Fibroblast of pulmonary artery (primary cell): ENCODE measurements at regions not wholly inside any gene's neighbourhood (a gene's known extent, or its start where the extent isn't known, plus 50 kb on each side); places are given as distances from the start of the nearest gene placed in this dataset.
"Not testable (repeated sequence)": the region's sequence is repeated elsewhere in the genome, so short reads cannot be mapped to it uniquely, and the experiment has no call there.

Source experiments
- DNase-seq: peaks from one replicate; pipeline ENCODE4 v3.0.0-alpha.2; 2010; ENCODE audit warnings: low read depth
- H3K4me3 ChIP-seq: replicated peaks from 2 replicates; pipeline ENCODE4 v1.5.1; 2011; ENCODE audit warnings: low read depth, mild to moderate bottlenecking, control low read depth, low read length, moderate library complexity
- TF ChIP-seq, protein P1 (sequence below): IDR thresholded peaks from 2 replicates; pipeline ENCODE4 v1.5.1; 2011; ENCODE audit warnings: mild to moderate bottlenecking, control low read depth, low read length, inconsistent platforms; ENCODE audit errors: missing control alignments

DNA sequence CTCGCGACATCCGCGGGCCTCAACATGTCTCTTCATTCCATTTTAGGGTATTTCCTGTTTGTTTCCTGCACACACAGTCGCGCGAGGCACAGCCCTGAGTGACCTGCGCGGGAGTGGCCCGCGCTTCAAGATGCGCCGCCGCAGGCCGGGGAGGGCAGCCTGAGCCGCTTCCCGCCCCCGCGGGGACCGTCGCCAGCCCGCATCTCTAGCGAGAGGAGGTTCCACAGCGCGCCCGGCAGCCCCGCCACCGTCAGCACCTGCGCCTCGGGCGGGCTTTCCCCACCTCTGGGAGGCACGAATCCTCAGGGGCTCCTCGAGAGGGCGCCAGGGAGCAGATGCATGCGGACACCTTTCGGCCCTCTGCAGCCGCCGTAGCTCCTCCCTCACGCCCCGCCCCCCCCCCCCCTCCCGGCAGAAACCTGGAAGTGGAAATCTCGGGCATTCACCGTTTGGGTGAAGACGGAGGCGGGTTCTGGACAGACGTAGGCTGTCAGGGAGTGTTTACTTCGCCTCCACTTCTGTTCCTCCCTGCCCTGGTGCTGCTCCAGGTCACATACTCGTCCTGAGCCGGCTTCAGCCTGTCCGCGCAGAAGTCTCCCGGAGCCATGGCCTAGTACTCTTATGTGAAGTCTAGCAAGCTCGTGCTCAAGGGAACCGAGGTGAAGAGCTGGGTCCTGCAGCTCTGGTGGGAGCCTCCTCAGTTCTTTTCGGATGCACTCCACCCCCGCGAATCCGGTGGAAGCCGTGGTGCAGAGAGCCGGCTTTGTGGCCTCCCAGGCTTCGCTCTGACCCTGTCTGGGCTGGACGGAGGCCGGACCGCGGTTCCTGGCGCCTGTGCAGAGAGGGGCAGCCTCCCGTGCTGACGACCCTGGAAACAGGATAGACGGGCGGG is 880.5 kb upstream of the DEFB115 start:
- DNase-seq = peak; percentile 86
- TF ChIP-seq, protein P1, sequence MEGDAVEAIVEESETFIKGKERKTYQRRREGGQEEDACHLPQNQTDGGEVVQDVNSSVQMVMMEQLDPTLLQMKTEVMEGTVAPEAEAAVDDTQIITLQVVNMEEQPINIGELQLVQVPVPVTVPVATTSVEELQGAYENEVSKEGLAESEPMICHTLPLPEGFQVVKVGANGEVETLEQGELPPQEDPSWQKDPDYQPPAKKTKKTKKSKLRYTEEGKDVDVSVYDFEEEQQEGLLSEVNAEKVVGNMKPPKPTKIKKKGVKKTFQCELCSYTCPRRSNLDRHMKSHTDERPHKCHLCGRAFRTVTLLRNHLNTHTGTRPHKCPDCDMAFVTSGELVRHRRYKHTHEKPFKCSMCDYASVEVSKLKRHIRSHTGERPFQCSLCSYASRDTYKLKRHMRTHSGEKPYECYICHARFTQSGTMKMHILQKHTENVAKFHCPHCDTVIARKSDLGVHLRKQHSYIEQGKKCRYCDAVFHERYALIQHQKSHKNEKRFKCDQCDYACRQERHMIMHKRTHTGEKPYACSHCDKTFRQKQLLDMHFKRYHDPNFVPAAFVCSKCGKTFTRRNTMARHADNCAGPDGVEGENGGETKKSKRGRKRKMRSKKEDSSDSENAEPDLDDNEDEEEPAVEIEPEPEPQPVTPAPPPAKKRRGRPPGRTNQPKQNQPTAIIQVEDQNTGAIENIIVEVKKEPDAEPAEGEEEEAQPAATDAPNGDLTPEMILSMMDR = peak; percentile 44
- H3K4me3 ChIP-seq = peak overlapping the region; percentile 65

DNA sequence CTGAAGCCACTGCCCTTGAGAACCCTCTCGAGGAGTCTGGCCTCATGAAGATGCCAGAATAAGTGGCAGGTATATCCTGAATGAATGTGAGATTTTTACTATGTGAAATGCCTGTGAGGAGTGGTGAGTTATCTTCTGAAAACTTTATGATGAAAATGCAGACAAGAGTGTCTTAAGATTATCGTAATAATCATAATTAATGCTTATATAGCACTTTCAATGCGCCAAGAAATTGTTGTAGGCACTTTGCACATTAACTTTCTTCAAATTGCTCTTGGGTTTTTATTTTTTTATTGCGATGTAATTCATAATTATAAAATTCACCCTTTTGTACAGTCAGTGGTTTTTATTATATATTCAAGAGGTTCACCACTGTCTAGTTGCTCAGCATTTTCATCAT is 879.1 kb upstream of the DEFB115 start:
- DNase-seq = not testable (repeated sequence)
- H3K4me3 ChIP-seq = peak overlapping the region; percentile 65

DNA sequence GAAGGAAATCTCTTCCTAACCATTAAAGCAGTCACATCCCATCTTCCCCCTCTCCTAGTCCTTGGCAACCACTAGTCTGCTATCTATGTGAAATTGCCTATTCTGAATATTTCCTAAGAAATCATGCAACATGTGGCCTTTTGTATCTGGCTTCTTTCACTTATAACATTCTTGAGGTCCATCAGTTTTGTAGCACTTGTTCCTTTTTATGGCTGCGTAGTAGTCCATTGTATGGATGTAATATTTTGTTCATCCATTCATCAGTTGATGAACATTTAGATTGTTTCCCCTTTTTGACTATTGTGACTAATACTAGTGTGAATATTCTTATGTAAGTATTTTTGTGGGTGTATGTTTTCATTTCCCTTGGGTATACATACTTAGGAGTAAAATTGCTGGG is 878.7 kb upstream of the DEFB115 start:
- not testable (repeated sequence) for DNase-seq, H3K4me3 ChIP-seq

DNA sequence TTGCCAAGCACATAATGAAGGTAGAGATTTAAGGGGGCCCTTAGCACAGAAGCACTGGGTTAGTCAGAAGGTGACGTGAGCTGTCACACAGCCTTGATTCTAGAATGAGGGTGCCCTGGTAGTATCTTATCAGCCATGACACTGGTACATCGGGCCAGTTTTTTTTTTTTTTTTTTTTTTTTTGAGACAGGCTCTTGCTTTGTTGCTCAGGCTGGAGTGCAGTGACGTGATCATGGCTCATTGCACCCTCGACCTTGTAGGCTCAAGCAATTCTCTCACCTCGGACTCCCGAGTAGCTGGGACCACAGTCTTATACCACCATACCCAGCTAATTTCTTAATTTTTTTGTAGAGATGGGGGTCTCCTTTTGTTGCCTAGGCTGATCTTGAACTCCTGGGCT is 872.6 kb upstream of the DEFB115 start:
- not testable (repeated sequence) for DNase-seq, H3K4me3 ChIP-seq

DNA sequence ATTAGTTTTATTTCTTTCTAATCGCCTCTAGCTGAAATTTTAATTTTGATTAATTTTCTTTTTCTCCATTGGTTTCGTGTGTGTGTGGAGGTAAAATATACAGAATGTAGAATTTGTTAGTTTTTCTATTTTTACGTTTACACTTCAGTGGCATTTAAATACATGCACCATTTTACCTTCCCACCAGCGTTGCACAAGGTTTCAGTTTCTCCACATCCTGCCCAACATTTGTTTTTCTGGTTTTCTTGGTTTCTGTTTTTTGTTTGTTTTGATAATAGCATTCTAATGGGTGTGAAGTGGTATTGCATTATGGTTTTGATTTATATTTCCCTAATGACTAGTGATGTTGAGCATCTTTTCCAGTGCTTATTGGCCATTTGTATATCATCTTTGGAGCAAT is 871.4 kb upstream of the DEFB115 start:
- not testable (repeated sequence) for H3K4me3 ChIP-seq, DNase-seq

DNA sequence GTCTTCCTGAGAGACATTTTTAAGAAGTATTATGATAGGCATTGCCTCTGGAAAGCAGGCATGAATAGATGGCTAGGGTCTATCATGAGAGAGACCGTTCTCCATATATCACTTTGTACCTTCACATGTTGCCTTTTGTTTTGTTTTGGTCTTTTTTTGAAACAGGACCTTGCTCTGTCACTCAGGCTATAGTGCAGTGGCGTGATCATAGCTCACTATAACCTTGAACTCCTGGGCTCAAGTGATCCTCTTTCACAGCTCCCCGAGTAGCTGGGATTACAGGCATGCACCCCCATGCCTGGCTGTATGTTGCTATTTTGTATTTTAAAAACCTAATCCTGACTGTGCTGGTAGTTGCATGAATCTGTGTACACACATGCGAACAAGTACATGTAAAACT is 869.6 kb upstream of the DEFB115 start:
- H3K4me3 ChIP-seq = not testable (repeated sequence)

DNA sequence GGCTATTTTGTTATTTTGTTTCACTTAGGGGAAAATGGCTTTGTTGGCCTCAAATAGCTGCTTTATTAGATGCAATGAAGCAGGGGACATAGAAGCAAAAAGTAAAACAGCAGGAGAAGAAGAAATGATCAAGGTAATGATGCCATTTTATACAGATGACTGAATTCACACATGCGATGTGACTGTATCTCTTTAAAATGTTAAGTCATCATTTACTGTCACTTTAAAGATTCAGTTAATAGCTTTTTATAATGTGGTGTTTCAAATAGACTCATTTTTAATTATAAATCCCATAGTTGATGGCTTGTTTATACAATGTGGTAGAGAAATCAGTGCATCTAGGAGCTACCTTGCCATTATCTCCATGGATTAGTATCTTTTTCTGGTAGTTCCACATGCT is 863.9 kb upstream of the DEFB115 start:
- H3K4me3 ChIP-seq, DNase-seq: not testable (repeated sequence)

More for the DNA sequence above, 869.6 kb upstream of the DEFB115 start:
- not testable (repeated sequence) for DNase-seq

DNA sequence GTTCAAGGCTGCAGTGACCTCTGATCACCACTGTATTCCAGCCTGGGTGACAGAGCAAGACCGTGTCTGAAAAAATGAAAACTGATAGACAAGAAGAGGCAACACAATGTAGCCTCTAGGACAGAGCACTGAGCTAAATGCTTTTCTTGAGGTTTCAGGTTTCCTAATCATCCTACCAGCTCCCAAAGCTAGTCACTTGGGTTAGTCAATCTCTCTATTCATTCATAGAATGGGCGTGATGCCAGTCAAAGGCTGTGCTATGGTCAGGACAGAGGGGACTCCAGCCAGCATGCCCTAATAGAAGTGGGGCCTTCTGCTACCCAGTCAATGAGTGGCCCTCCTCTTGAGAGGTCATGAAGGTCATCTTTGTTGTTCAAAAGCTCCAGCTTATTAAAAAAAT is 860.4 kb upstream of the DEFB115 start:
- DNase-seq, H3K4me3 ChIP-seq: not testable (repeated sequence)

DNA sequence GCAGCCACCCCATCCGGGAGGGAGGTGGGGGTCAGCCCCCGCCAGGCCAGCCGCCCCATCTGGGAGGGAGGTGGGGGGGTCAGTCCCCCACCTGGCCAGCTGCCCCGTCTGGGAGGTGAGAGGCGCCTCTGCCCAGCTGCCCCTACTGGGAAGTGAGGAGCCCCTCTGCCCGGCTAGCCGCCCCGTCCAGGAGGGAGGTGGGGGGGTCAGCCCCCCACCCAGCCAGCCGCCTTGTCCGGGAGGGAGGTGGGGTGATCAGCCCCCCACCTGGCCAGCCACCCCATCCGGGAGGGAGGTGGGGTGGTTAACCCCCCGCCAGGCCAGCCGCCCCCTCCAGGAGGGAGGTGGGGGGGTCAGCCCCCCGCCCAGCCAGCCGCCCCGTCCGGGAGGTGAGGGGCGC is 852.4 kb upstream of the DEFB115 start:
- not testable (repeated sequence) for H3K4me3 ChIP-seq, DNase-seq

DNA sequence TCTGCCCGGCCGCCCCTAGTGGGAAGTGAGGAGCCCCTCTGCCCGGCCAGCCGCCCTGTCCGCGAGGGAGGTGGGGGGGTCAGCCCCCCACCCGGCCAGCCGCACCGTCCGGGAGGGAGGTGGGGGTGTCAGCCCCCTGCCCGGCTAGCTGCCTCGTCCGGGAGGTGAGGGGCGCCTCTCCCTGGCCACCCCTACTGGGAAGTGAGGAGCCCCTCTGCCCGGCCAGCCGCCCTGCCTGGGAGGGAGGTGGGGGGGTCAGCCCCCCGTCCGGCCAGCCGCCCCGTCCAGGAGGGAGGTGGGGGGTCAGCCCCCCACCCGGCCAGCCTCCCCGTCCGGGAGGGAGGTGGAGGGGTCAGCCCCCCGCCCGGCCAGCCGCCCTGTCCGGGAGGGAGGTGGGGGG is 851.9 kb upstream of the DEFB115 start:
- not testable (repeated sequence) for H3K4me3 ChIP-seq, DNase-seq

DNA sequence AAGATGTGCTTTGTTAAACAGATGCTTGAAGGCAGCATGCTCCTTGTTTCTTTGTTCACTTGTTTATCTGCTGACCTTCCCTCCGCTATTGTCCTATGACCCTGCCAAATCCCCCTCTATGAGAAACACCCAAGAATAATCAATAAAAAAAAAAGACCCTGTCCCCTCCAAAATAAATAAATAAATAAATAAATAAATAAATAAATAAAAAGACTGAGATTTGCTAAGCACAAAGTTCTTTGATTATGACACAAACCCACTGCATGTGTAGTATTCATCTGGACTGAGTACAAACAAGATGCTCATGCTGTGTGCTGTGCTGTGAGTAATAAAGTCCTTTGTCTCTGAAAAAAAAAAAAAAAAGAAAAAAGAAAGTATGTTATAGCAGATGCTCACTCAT is 851.1 kb upstream of the DEFB115 start:
- DNase-seq, H3K4me3 ChIP-seq: not testable (repeated sequence)

DNA sequence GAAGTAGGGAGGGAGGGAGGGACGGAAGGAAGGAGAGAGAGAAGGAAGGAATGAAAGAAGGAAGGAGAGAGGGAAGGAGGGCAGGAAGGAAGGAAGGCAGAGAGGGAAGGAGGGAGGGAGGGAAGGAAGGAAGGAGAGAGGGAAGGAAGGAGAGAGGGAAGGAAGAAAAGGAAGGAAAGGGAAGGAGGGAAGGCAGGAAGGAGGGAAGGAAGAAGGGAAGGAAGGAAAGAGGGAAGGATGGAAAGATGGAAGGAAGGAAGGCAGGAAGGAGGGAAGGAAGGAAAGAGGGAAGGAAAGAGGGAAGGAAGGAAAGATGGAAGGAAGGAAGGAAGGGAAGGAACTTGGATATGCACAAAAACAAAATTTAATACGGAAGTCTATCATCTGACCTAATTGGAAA is 844.5 kb upstream of the DEFB115 start:
- no peak for DNase-seq
- TF ChIP-seq, protein P1 = no peak
- H3K4me3 ChIP-seq = no peak overlapping the region

DNA sequence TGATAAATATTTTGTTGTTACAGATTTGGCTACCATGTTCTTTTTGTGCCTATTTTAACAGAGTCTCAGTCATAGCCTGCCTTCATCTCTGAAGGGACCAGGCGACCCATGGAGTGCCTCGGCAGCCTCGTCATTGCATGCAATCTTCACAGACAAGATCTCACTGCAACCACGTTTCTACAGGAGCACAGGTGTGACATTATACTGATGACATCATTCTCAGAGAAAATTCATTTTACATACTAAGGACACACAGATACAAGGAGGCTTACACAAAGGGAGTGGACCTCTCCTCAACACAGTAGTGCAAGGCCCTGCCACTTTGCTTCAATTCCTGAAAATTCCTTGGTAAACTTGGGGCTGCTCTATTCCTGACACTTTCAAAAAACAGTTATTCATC is 840.1 kb upstream of the DEFB115 start:
- not testable (repeated sequence) for DNase-seq, H3K4me3 ChIP-seq

DNA sequence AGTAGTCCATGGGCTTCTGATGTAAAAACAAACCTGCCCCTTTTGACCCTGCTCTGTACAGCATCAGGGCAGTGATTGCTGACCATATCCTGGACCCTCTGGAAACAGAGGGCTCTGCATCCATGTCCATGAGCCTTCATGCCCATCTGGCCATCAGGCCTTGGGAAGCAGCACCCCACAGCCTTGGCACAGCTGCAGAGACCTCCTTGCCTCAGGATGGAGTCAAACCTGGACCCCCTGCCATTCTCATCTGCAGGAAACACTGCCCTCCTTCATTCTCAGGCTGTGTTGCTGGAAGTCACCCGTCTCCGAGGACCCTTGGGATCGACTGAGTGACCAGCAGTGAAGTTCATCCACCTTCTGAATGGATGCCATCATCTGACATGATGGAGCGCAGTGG is 839.1 kb upstream of the DEFB115 start:
- not testable (repeated sequence) for DNase-seq, H3K4me3 ChIP-seq
